HG03039 (cell line): ENCODE measurements at regions not wholly inside any gene's neighbourhood (a gene's known extent, or its start where the extent isn't known, plus 50 kb on each side); places are given as distances from the start of the nearest gene placed in this dataset.
"Not testable (repeated sequence)": the region's sequence is repeated elsewhere in the genome, so short reads cannot be mapped to it uniquely, and the experiment has no call there.

Experiments
- ATAC-seq: cut with Tn5 transposase; IDR thresholded peaks from one replicate; pipeline ENCODE4 v1.9.1; 2021; ENCODE audit warnings: mild to moderate bottlenecking, moderate library complexity; ENCODE audit not compliant: unreplicated experiment

DNA sequence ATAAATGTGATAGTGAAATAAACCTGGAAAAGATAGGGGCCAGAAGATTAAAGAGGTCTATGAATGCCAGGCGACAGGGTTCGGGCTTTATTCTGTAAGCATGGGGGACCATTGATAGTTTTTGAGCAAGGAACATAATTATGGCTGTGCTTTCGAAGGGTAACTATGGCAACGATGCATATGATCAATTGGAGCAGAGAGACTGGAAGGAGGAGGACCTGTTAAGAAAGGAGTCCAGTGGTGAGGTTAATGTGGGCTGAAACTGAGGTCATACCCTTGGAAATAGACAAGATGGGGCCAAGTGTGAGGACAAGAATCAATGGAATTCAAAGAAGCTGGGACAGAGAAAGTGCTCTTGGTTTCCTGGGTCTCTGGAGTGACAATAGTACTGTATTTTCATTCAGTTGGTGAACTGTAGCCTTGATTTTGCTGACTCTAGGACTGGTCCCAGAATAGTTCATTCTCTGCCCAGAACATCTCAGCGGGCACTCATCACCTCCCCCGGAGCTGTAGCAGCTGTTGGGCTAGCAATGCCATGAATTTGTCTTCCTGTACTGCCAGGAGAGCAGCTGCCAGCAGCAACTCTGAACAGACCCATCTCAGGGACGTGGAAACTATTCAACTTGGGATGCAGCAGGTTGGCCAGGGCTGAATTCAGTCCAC lies 108.4 kb downstream of the SRGAP2 start:
- not testable (repeated sequence) for ATAC-seq

DNA sequence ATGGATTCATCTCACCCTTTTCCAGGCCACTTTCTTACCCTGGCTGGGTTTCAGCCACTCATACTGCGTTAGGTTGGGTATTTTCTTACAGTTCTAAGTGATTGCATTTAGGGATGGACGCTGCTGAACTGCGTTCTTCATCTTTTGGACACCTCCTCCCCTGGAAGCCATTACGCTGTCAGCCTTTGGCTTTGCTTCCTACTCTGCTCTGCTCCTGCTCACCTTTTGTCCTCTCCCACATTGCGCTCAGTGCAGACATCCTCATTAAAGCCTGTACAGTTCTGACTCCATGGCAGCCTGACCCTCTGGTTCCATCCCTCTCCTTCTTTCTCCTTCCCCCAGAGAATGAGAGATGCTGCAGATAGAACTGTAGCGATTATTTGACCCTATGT lies 108.9 kb downstream of the SRGAP2 start:
- ATAC-seq: not testable (repeated sequence)

DNA sequence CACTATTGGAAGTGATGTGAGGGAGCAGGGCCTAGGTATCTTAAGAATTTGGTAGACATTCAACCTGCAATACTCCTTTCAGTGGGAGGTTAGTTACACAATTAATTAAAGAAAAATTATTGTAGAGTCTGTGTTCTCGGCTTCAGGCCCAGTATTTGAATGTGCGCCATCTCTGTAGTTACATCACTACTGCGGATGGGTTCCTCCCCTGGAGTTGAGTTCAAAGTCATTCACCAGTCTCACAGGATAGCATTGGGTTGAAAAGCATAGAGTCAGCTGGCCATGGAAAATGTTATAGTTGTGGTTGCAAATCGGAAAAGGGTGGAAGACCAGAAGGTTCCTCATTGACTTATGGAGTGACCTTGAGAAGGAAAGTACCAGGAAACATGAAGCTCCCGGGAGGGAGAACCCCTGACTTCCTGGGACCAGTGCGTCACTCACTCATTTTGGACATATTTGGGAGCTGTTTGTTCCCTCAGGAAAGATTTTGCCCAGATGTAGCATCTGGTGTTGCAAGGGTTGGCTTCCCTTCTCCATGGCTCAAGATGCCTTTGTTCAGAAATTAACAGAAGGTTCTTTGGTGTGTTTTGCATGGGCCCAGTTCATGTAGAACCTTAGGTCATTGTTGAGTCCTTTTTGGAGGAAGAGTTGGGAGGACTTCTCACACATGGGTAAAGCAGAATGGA lies 111.8 kb downstream of the SRGAP2 start:
- ATAC-seq: not testable (repeated sequence)

DNA sequence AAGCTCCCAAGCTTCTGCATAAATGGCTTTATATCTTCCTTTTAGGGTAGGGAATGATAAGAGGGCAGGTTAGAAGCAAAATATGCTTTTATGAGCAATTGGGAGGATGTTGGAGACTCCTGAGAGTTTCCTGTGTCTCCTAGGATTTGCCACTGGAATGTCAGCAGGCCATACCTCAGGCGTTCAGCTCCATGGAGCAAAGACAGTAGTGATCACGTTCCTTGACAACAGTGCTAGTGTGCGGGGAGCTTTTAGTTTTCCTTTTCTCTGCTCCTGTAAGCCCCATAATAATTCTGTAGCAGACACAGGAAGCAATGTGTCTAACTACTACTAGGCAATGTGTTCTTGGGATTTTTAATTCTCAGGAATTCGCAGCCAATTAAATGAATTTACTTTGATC lies 113.6 kb downstream of the SRGAP2 start:
- ATAC-seq: not testable (repeated sequence)

DNA sequence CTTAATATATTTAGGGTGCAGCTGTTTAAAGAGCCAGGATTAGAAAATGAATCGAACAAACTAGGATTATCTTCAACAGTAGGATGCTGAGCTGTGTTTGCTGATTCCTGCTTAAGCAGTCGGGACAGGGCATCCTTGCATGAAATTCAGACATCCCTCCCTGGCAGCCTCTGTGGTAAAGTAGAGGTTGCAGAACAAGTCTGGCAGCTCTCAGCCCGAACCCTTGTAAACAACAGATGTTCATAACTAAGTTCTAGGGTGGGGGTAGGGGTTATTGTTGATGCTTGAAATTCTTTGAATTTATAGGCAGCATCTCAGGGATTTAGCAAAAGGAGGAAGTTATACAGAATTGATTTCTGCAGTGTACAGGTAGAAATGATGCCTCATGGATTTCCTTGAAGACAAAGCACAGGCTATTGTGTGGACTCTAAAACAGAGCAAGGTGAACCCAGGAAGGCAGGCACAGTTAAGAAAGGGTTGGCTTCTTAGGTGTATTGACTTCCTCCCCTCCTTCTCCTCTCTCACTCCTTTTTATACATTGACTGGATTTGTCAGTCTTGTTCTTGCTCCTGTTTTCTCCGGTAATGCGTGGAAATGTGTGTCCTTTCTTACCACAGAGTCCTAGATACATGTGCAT lies 114.7 kb downstream of the SRGAP2 start:
- not testable (repeated sequence) for ATAC-seq

DNA sequence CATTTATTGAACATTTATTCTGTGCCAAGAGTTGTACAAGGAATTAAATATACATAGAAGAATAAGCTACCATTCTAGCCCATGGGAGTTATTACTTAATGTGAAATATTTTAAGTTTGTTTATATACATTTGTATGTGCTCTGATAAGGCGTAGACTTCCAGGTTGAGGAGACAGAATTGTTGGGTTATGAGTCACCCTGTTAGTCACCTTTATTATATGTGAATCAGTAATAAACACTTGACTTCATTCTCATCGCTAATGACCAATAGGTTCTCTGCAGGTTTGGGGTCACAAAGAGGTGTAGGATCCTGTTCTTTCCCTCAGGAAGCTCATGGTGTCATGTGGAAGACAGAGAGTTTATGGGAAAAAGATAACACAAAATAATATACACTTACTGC lies 116.9 kb downstream of the SRGAP2 start:
- not testable (repeated sequence) for ATAC-seq

DNA sequence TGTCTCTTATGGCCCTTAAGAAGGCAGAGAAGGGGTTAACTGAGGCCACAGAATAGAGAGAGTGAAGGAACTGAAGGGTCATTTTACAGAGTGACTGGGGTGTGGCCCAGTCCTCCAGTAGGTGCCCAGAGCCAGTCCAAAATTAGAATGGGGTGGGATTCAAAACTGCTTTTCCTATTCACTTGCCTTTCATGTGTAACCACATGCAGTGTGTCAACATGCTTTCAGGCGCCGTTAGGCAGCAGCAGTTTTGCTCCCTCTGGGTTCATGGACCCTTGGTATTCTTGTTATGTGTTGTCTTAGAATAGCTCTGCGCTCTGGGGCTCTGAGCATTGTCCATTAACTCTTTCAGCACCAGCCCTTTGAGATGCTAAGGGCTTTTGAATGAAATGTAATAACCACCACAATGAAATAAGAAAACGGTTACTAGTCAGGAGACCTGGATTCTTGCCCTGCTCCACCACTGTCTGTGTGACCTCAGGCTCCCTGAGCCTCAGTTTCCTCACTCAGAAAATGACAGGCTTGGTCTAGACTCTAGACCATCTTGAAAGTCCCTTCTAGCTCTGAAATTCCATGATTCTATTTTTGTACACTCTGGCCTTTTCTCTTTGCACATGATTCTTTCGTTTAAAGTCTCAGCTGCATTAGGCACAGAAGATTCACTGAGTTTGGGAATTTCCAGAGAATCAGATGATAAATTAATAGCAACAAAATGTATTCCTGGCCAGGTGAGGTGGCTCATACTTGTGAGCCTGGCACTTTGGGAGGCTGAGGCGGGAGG lies 123.0 kb downstream of the SRGAP2 start:
- ATAC-seq: not testable (repeated sequence)

DNA sequence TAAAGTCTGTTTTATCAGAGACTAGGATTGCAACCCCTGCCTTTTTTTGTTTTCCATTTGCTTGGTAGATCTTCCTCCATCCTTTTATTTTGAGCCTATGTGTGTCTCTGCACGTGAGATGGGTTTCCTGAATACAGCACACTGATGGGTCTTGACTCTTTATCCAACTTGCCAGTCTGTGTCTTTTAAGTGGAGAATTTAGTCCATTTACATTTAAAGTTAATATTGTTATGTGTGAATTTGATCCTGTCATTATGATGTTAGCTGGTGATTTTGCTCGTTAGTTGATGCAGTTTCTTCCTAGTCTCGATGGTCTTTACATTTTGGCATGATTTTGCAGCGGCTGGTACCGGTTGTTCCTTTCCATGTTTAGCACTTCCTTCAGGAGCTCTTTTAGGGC lies 128.3 kb downstream of the SRGAP2 start:
- not testable (repeated sequence) for ATAC-seq

DNA sequence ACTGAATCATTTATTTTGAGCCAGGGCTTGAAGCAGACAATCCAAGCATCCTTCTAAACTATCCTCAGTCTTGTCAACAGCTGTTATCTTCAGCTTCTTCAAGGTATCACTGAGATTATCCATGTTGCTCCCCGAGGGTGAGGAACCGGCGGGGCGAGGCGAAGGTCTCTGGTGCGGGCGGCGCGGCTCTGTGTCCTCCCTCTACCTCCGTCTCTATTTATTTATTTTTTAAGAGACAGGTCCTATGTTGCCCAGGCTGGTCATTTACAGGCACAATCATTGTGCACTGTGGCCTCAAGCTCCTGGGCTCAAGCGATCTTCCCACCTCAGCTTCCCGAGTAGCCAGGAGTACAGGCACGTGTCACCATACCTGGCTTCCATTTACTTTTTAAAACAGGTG lies 130.0 kb downstream of the SRGAP2 start:
- ATAC-seq: not testable (repeated sequence)

DNA sequence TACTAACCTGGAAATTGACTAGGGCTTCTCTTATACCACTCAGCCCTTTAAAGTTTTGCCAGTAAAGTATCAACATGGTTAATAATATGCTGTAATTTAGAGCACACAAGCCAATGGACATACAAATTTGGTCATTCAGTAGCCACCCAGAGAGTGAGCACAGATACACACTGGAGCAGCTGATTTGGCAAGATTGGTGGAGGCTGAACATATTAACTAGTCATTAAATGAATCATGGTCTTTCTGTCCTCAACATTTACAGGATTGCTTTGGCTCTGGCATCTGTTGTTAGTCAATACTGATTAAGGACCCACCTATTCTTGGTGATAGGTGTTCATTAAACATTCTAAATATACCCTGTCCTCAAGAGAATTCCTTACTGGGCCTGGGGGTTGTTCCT lies 130.6 kb downstream of the SRGAP2 start:
- ATAC-seq: not testable (repeated sequence)

DNA sequence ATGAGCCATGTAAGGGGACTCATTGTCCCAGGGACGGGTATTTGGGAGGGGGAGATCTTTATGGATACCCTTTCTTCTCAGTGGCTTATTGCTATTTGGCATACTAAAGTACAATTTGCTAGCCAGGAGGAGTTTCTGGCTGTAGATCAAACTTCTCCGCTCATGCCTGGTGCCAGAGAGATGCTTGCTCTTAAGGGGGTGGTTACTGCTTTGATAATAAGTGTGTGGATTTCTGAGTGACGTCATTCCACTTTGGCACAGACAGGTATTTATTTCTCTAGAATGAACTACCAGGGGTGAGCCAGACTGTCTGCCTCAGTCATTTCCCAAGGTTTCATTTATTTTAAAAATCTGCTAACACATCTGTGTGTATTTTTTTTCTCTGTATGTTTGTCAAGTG lies 131.1 kb downstream of the SRGAP2 start:
- not testable (repeated sequence) for ATAC-seq

DNA sequence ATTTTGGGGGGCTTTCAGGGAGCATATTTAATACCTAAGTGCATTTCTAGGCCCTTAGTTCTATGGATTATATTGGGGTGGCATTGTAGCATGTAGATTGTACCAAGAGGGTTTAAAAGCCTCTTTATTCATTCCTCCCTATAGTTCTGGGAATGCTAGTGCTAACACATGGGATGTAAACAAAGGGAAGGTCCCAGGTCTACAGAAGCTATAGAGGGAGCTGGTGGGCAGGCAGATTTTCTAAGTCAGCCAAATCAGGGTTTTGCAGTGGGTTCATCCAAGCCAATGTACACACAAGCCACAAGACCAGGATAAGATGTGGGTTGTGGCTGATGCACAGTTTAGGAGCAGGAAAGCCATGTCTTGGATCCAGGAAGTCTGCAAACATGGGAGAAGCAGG lies 131.8 kb downstream of the SRGAP2 start:
- ATAC-seq: not testable (repeated sequence)

DNA sequence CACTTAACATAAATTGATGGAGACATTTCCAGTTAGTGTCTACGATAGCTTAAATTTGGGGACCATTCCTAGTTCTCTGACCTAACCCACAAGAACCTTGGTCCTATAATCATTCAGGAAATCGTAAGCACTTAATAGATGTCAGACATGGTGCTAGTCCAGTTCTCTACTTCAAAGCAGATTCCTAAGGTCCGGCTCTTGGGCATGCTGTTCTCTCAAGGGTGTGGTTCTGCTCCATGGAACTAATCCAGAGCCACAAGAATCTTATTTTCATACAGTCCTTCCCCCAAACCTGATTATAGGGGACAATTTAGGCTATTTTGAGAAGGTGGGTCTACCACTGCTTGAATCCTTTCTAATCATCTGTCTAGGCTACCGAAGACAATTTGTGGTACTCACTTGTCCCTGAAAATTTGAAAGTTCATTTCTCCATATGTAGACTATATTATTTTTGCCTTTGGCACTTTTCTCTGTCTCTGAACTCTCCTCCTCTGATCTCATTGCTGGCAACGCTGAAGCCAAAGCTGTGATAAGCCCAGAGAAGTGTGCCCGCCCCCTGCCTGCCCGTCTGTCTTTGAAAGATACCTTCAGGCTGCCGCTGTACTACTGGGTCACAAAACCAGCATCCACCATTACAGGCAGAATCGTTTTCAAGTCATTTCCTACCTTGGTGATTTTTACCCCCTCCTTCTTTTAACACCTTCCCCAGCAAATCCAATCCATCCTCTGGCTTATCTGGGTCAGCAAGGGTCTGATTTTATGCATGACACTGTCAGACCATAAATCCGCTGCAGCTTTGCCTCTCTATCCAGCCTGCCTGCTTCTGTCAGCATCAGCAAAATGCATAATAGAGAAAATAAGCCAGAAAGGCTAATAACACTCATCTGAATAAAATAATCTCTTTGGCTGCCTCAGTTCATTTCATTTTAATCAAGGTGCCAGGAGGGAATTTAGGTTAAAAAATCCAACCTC lies 132.8 kb downstream of the SRGAP2 start:
- not testable (repeated sequence) for ATAC-seq

DNA sequence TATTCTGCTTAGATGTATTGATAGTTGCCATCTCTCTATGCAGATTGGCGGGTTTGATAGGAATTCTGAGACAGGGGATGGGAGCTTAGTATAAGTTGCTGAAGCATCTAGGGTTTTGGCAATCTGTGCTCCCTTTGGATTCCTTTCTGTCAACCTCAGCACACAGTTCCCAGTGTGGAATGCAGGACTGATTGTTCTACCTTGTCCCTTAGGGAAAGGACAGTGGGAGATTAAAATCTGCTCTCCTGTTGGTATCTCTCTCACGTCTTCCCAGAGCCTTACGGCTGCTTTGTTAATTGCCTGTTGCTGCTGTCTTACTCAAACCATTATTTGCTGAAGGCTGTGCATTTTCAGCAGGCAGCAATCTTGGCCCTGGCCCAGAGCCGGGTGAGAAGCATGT lies 133.3 kb upstream of the IKBKE start:
- ATAC-seq: not testable (repeated sequence)

DNA sequence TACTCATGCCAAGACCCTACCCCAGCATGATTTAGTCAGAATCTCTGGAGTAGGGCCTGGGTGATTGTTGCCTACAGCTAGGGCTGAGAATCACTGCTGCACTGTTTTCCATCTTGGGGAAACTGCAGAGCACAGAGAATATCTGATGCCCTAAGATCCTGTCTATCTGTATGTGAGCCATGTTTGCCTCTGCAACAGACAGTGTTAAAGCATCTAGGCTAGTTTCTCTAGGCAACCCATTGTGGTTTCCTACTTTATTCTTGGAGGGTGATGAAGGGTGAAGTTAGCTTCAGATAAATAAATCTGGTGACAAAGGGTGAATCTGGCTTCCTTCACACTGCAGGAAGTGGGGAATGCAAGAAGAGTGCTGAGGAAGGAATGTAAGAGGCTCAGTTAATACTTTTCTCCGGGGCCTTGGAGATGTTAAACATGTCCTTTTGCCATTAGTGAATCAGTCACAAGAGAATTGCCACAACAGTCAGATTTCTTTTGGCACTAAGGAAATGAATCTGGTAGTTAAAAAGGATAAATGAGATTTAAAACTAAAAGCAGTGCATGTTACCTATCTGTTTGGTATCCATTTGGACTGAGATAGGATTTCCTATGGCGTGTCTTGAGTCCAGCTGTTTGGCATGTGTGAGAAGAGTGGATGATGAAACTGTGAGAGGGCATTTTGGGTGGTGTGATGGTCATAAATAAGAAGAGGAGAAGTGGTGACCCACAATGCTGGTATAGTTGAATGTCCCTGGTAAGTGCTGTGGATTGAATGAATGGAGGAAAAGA lies 119.6 kb upstream of the IKBKE start:
- ATAC-seq: not testable (repeated sequence)

DNA sequence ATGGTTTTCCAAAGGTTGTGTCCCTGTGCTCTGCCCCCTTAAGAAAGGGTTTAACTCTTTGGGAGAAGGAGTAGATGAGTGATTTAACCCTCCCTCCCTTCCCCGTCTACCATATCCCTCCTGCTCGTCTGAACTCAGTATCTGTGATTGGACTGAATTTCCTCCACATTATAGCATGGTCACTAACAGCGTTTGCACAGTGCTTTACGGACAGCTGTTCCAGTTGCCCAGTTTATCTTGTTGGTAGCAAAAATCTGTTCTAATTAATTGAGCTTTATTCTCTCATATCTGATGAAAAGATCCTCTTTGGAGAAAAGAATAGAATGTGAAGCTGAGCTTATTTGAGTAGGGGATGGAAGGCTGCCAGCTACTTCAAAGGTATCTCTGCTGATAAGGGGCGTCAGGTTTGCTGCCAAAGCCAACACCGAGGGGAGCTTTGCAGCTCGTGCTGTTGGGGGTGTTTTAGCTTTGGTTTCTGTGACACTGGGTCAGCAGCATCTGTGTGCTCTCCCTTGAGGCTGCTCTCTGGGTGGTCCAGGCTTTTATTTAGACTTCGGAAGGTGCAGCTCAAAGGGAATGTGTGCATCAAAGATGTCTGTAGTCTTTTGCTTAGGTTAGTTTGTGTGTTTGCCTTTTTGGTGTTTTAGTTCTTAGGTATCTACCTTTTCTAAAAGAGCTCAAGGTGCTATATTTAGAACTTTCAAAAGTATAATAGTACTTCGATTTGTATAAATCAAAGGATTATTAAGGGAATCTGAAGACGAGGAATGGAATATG lies 118.8 kb upstream of the IKBKE start:
- ATAC-seq: not testable (repeated sequence)

DNA sequence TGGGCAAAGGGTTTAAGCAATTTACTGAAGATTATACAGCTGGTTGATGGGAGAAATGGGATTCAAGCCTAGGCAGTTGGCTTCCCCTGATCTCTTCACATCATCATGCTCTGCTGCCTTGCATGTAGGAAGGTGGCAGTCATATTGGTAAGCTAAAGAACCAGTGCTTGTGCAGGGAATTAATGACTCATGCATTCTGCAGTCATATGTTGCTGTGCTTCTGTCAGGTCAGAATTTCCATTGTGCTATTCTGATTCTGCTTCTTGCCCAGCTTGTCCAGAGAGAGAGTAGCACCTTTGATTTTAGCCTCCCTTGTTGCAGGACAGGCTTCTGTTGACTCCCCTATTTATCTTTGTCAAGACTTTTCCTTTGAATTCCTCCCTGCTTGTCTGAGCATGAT lies 114.0 kb upstream of the IKBKE start:
- ATAC-seq: not testable (repeated sequence)

DNA sequence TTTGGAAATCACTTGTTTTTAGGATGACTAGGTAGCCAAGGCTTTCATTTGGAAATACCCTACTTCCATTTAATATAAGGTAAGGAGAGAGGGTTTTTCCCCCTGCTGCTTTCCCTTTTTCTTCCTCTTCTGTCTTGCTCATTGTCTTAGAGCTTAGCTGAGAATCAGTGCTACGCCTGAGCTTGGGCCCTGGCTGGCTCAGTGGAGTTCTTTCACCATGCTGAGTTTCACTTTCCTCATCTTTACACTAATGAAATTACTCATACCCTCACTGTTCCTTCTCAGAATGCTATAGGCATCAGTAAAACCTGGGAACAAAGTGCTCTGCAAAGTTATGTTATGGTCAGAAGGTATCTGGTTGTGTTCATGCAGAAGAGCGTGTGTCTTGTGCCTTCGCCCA lies 112.3 kb upstream of the IKBKE start:
- peak; percentile 79 for ATAC-seq

DNA sequence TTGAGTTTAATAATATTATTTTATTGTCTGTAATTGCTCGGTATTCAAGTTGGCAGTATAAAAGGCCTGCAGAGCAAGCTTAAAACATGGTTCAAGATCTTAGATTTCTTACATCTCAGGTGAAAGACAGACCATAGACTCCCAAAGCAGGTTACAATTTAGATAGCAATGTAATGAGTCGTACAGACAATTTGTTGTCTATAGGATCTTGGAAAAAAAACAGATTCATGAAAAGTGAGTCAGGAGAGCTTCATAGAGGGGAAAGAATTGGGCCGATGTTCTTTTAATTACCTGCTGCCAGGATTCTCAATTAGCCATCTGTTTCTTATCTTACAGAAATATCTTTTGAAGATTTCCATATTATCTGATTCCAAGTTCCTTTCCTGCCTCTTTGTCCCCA lies 111.5 kb upstream of the IKBKE start:
- not testable (repeated sequence) for ATAC-seq
